GM19239 (cell line): ENCODE measurements at regions not wholly inside any gene's neighbourhood (a gene's known extent, or its start where the extent isn't known, plus 50 kb on each side); places are given as distances from the start of the nearest gene placed in this dataset.
"Not testable (repeated sequence)": the region's sequence is repeated elsewhere in the genome, so short reads cannot be mapped to it uniquely, and the experiment has no call there.

Source experiments
- DNase-seq: peaks from one replicate; pipeline ENCODE4 v3.0.0; 2011; ENCODE audit warnings: low spot score; ENCODE audit not compliant: insufficient read length
- FAIRE-seq: peaks from 2 replicates; lab custom pipeline; 2011; peaks lifted over from hg19 to GRCh38; lab: Jason Lieb, UNC

GRCh38 chr12:47319746-47320145 is 240.0 kb upstream of the AMIGO2 start:
- DNase-seq (no peak), FAIRE-seq (no peak)

- DNase-seq, result no peak
- FAIRE-seq, result no peak
Measured at GRCh38 chr12:47318963-47319362, 239.2 kb upstream of the AMIGO2 start.

- FAIRE-seq, result peak; percentile 85
- no peak for DNase-seq
Measured at GRCh38 chr12:47317175-47317915, 237.6 kb upstream of the AMIGO2 start.

- FAIRE-seq, result no peak
- DNase-seq, result no peak
Measured at GRCh38 chr12:47316609-47317049, 236.9 kb upstream of the AMIGO2 start.

GRCh38 chr12:47314996-47315395 is 235.2 kb upstream of the AMIGO2 start:
- FAIRE-seq (no peak), DNase-seq (no peak)

GRCh38 chr12:47312808-47313426 is 233.2 kb upstream of the AMIGO2 start:
- FAIRE-seq, result peak; percentile 98
- DNase-seq, result peak; percentile 31

- FAIRE-seq, result no peak
Measured at GRCh38 chr12:47312147-47312546, 232.4 kb upstream of the AMIGO2 start.

GRCh38 chr12:47311568-47311967 is 231.8 kb upstream of the AMIGO2 start:
- DNase-seq (no peak), FAIRE-seq (no peak)

More at GRCh38 chr12:47312147-47312546, 232.4 kb upstream of the AMIGO2 start:
- no peak for DNase-seq

GRCh38 chr12:47311010-47311409 is 231.3 kb upstream of the AMIGO2 start:
- DNase-seq, result no peak
- FAIRE-seq, result no peak

- DNase-seq (no peak), FAIRE-seq (no peak)
Measured at GRCh38 chr12:47308672-47309071, 228.9 kb upstream of the AMIGO2 start.

- DNase-seq, result peak; percentile 26
- FAIRE-seq, result peak; percentile 88
Measured at GRCh38 chr12:47307680-47308399, 228.1 kb upstream of the AMIGO2 start.

- FAIRE-seq, DNase-seq: not testable (repeated sequence)
Measured at GRCh38 chr12:47306773-47307679, 227.3 kb upstream of the AMIGO2 start.

- FAIRE-seq, result no peak
- no peak for DNase-seq
Measured at GRCh38 chr12:47306130-47306529, 226.4 kb upstream of the AMIGO2 start.

- no peak for FAIRE-seq
- DNase-seq, result no peak
Measured at GRCh38 chr12:47305464-47305863, 225.7 kb upstream of the AMIGO2 start.

GRCh38 chr12:47303995-47304560 is 224.3 kb upstream of the AMIGO2 start:
- FAIRE-seq (peak; percentile 4), DNase-seq (no peak)

- FAIRE-seq (no peak), DNase-seq (no peak)
Measured at GRCh38 chr12:47303207-47303606, 223.4 kb upstream of the AMIGO2 start.

GRCh38 chr12:47302111-47302671 is 222.4 kb upstream of the AMIGO2 start:
- peak; percentile 18 for DNase-seq

GRCh38 chr12:47299586-47299985 is 219.8 kb upstream of the AMIGO2 start:
- DNase-seq (no peak), FAIRE-seq (no peak)

More at GRCh38 chr12:47302111-47302671, 222.4 kb upstream of the AMIGO2 start:
- peak; percentile 45 for FAIRE-seq

GRCh38 chr12:47297993-47298392 is 218.2 kb upstream of the AMIGO2 start:
- DNase-seq, result no peak
- FAIRE-seq, result no peak
